NCI-H69 (cell line): ENCODE measurements at regions not wholly inside any gene's neighbourhood (a gene's known extent, or its start where the extent isn't known, plus 50 kb on each side); places are given as distances from the start of the nearest gene placed in this dataset.
A peak's percentile ranks its signal among the peaks of the same experiment; 100 is the strongest.
"Not testable (repeated sequence)": the region's sequence is repeated elsewhere in the genome, so short reads cannot be mapped to it uniquely, and the experiment has no call there.

ENCODE experiments used
- DNase-seq: peaks from one replicate; lab custom pipeline; 2025; lab: John Stamatoyannopoulos, UW

DNA sequence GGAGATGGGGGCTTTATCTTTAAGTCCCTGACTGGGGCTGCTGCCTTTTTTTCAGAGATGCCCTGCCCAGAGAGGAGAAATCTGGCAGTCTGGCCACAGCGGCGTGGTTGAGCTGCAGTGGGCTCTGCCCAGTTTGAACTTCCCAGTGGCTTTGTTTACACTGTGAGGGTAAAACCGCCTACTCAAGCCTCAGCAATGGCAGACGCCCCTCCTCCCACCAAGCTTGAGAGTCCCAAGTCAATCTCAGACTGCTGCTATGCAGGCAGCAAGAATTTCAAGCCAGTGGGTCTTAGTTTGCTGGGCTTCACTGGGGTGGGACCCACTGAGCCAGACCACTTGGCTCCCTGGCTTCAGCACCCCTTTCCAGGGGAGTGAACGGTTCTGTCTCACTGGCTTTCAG lies 76.4 kb upstream of the DNAJC1 start:
- peak; percentile 43 for DNase-seq

DNA sequence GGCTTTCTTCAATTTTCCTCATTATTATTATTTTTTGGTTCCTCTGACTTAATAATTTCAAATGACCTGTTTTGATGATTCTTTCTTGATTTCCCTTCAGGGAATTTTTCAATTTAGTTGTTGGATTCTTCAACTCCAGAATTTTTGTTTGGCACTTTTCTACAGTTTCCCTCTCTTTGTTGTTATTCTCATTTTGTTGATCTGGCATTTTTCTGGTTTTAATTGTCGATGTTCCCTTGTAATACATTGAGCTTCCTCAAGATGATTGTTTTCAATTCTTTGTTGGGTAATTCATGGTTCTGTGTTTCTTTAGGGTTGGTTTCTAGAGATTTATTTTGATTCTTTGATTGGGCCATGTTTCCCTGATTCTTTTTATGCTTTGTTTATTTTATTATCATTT lies 67.8 kb upstream of the DNAJC1 start:
- no peak for DNase-seq

DNA sequence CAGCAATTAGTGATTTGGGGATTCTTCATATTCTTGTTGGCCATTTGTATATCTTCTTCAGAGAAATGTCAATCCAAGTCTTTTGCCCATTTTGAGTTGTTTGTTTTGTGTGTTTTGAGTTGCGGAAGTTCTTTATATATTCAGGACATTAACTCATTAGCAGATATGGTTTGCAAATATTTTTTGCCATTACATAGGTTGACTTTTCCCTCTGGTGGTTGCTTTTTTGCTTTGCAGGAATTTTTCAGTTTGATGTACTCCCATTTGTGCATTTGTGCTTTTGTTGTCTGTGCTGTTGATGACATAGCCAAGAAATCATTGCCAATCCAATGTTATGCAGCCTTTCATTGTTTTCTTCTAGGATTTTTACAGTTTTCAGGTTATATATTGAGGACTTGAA lies 63.6 kb upstream of the DNAJC1 start:
- no peak for DNase-seq

DNA sequence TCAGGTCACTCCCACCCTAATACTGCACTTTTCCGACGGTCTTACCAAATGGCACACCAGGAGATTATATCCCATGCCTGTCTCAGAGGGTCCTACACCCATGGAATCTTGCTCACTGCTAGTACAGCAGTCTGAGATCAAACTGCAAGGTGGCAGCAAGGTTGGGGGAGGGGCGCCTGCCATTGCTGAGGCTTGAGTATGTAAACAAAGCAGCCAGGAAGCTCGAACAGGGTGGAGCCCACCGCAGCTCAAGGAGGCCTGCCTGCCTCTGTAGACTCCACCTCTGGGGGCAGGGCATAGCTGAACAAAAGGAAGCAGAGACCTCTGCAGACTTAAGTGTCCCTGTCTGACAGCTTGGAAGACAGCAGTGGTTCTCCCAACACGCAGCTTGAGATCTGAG lies 57.5 kb upstream of the DNAJC1 start:
- DNase-seq = not testable (repeated sequence)

DNA sequence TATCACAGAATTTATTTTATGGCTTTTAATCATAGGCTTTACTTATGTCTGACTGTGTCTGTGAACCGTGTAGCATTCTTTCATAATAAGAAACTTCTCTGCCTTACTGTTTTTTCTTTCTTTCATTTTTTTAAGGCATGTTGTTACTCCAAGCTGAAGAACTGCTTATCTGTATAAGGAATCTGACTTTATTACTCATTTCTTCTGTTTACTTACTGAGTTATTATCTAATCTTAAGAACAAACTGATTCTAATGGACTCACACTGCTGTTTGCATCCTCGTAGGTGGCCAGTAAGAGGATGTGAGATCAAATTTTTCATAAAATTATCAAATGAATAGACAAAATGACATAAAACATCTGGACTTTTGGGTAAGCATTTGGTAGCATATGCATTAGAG lies 54.7 kb upstream of the DNAJC1 start:
- DNase-seq = peak; percentile 50

DNA sequence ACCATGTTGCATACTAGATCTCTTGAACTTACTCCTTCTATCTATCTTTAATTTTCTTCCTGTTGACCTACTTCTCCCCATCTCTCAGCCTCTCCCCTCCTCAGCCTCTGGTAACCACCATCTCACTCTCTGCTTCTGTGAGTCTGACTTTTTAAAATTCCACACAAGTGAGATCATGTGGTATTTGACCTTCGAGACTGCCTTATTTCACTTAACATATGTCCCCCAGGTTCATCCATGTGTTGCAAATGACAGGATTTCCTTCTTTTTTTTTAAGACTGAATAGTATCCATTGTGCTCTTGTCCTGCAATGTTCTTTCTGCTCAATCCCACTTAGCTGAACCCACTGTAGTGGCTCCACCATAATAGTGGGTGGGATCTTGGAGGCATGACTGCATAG lies 51.4 kb upstream of the DNAJC1 start:
- DNase-seq = no peak
